ENCODE measurements at regions not wholly inside any gene's neighbourhood (a gene's known extent, or its start where the extent isn't known, plus 50 kb on each side); places are given as distances from the start of the nearest gene placed in this dataset.

DNA sequence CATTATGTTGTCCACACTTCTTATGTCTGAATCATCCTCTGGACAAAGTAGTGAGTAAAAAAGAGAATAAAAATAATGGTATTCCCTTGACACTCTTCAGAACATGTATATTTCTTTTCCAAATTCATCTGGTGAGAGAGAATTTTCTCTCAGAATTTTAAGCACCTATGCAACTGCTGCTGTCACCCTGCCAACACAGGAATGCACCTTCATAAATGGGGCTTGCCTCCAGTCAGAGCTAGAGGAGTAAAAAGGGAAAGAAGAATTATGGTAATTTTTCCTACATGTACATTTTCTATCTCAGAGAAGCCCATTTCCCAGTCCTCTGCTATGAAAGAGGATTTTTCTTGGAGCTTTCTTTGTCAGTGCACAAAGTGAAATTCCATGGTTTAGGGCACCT, 92.2 kb upstream of the ALCAM start:
- Histone ChIP-seq H3K79me1 (ENCODE audit: insufficient read depth, low read depth, low read length, poor library complexity, severe bottlenecking) (no peaks in the 10 kb centered on the region), H2BK12ac (ENCODE audit: insufficient read length, low read depth, low read length) (no peak overlapping the region), H3K27me3 (ENCODE audit: insufficient read depth, low read length) (no peaks in the 10 kb centered on the region), H3T11ph (ENCODE audit: low read length) (no peak overlapping the region), H2BK15ac (ENCODE audit: low read depth, low read length) (no peak overlapping the region), H2AK5ac (ENCODE audit: insufficient read length, low read length) (no peak overlapping the region), H4K91ac (ENCODE audit: insufficient read length, low read depth, low read length) (no peak overlapping the region), H3K27ac (ENCODE audit: insufficient read length, low read depth, low read length) (no peak overlapping the region), H3K9ac (ENCODE audit: extremely low read depth, insufficient read length, low read length) (no peak overlapping the region), H3K23me2 (ENCODE audit: insufficient read length, low read depth, low read length, poor library complexity, severe bottlenecking) (no peaks in the 10 kb centered on the region), H3K18ac (ENCODE audit: insufficient read length, low read depth, low read length) (no peak overlapping the region), H3K4me1 (ENCODE audit: insufficient read depth, low read length) (no peaks in the 10 kb centered on the region), H3K23ac (ENCODE audit: insufficient read length, low read depth, low read length) (no peak overlapping the region), H2BK120ac (ENCODE audit: low read depth, low read length, poor library complexity, severe bottlenecking) (no peak overlapping the region), H3K56ac (ENCODE audit: insufficient read length, low read depth, low read length) (no peak overlapping the region), H3K4me2 (ENCODE audit: insufficient read depth, insufficient read length, low read length) (no peak overlapping the region), H2AFZ (ENCODE audit: low read length) (no peak overlapping the region), H3K79me2 (ENCODE audit: insufficient read depth, low read length) (no peaks in the 10 kb centered on the region), H2BK5ac (ENCODE audit: insufficient read length, low read length) (no peak overlapping the region), H4K5ac (ENCODE audit: insufficient read length, low read depth, low read length) (no peak overlapping the region), H3K14ac (ENCODE audit: insufficient read depth, low read length) (no peak overlapping the region), H4K20me1 (ENCODE audit: control insufficient read depth, insufficient read depth, insufficient read length) (no peaks in the 10 kb centered on the region), H3K4ac (ENCODE audit: low read depth, low read length) (no peak overlapping the region), H4K8ac (replicated peaks; ENCODE audit: insufficient read length, low read depth, low read length) (no peak overlapping the region), H3K9me3 (ENCODE audit: control insufficient read depth, low read depth, low read length) (no peaks in the 10 kb centered on the region), H2BK20ac (ENCODE audit: low read depth, low read length, poor library complexity, severe bottlenecking) (no peak overlapping the region)
- Mint-ChIP-seq H3K4me1 (peaks cover 0 to 4% of the 10 kb centered on the region in 2 experiments; a peak in 1 of 4 replicates), H3K4me3 (no peak overlapping the region), H3K36me3 (ENCODE audit: insufficient read depth in 1 of 3, low read depth in 3 of 3) (no peaks in the 10 kb centered on the region), H3K27ac (no peak overlapping the region), H3K9me3 (peaks cover 0 to 2% of the 10 kb centered on the region in 2 experiments; a peak in 1 of 5 replicates), H3K27me3 (ENCODE audit: low read depth) (no peaks in the 10 kb centered on the region)
- no peak for DNase-seq
- TF ChIP-seq, protein P1, sequence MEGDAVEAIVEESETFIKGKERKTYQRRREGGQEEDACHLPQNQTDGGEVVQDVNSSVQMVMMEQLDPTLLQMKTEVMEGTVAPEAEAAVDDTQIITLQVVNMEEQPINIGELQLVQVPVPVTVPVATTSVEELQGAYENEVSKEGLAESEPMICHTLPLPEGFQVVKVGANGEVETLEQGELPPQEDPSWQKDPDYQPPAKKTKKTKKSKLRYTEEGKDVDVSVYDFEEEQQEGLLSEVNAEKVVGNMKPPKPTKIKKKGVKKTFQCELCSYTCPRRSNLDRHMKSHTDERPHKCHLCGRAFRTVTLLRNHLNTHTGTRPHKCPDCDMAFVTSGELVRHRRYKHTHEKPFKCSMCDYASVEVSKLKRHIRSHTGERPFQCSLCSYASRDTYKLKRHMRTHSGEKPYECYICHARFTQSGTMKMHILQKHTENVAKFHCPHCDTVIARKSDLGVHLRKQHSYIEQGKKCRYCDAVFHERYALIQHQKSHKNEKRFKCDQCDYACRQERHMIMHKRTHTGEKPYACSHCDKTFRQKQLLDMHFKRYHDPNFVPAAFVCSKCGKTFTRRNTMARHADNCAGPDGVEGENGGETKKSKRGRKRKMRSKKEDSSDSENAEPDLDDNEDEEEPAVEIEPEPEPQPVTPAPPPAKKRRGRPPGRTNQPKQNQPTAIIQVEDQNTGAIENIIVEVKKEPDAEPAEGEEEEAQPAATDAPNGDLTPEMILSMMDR (conservative IDR thresholded peaks at IDR 0.05) = no peak
